NCI-H1694 treated with DMSO at 0.1 percent for 48 hours (cell line): ENCODE measurements at regions not wholly inside any gene's neighbourhood (a gene's known extent, or its start where the extent isn't known, plus 50 kb on each side); places are given as distances from the start of the nearest gene placed in this dataset.
"Not testable (repeated sequence)": the region's sequence is repeated elsewhere in the genome, so short reads cannot be mapped to it uniquely, and the experiment has no call there.

Experiments
- DNase-seq: peaks from one replicate; lab custom pipeline; 2025; lab: John Stamatoyannopoulos, UW

- no peak for DNase-seq
Measured at GRCh38 chr20:12072221-12072953, 154.7 kb downstream of the BTBD3 start.

DNA sequence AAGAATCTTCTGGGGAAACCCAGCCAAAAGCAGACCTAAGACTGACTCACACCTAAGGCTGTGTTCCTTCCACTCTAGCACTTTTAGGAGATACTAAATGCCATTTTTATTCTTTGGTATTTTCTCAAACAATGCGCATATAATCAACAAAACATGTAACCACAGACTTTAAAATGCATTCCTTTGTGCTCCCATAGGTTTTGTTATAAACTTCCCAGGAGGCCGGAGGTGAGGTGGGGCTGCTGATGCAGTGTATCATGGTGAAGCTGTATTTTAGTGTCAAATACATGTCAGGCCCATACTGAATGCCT is 155.2 kb downstream of the BTBD3 start:
- no peak for DNase-seq

GRCh38 chr20:12074111-12074655 is 156.5 kb downstream of the BTBD3 start:
- DNase-seq: no peak

GRCh38 chr20:12076200-12076599 is 158.5 kb downstream of the BTBD3 start:
- DNase-seq: no peak

- DNase-seq: no peak
Measured at GRCh38 chr20:12077875-12078274, 160.2 kb downstream of the BTBD3 start.

GRCh38 chr20:12079490-12079889 is 161.8 kb downstream of the BTBD3 start:
- no peak for DNase-seq

DNA sequence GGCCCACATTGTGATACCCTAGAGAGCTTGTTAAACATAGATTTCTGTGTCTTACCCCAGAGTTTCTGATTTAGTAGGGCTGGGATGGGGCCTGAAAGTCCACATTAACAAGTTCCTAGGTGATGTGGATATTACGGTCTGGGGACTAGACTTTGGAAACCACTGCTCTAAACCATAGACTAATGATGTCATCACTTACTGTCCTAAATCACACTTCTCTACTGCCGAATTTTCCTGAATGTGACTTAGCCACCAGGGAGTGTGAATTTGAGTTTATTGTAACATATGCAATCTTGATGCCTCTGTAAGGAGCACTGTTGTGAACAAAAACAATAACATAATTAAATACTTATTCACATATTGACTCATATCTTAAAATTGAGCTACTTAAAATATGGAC is 165.6 kb downstream of the BTBD3 start:
- no peak for DNase-seq

- no peak for DNase-seq
Measured at GRCh38 chr20:12084482-12084881, 166.8 kb downstream of the BTBD3 start.

- no peak for DNase-seq
Measured at GRCh38 chr20:12086359-12086758, 168.7 kb downstream of the BTBD3 start.

DNA sequence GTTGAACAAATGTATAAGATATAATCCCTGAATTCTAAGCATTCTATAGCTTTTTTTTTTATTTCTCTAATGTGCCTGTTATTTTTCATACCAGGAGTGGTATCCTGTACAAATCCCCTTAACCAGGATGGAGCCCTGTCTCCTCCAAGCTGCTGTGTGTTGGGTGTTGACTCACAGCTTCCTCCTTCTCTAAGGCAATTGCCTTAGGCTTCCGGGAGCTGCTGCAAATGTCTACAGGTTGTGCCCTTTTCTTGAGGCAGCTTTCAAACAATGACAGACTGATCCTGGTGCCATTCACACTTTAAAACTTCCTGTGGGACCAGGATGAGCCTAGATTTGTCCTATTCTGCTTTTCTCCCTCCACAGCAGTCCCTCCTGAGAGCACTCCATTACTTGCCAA is 173.2 kb downstream of the BTBD3 start:
- DNase-seq: no peak

DNA sequence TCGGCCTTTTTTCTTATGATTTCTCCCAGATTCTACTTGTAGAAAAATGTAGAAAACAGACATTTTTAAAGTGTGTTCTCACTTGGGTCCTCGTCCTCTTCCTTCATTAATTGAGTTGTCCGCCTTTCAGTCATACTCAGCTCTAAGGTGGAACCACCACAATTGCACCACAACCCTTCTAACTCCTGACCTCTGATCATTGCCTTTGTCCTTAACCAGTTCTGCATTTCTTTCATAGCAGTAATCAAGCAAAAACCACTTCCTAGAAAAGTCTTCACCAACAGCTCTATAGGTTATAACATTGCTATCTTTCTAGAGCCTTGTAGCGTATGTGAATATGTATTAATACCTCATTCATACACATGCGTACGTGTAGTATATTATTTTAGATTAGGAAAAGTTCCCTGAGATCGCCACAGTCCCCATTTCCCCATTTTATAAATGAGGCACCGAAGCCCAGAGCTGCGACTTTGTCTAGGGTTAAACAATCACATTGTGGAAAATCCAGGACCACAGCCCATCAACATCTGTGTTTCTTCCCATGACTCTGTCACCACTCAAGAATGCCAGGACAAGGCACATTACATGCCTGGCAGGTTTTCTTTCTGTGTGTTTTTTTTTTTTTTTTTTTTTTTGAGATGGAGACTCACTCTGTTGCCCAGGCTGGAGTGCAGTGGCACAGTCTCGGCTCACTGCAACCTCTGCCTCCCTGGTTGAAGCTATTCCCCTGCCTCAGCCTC is 175.5 kb downstream of the BTBD3 start:
- no peak for DNase-seq

- DNase-seq: not testable (repeated sequence)
Measured at GRCh38 chr20:12093797-12094190, 176.1 kb downstream of the BTBD3 start.

DNA sequence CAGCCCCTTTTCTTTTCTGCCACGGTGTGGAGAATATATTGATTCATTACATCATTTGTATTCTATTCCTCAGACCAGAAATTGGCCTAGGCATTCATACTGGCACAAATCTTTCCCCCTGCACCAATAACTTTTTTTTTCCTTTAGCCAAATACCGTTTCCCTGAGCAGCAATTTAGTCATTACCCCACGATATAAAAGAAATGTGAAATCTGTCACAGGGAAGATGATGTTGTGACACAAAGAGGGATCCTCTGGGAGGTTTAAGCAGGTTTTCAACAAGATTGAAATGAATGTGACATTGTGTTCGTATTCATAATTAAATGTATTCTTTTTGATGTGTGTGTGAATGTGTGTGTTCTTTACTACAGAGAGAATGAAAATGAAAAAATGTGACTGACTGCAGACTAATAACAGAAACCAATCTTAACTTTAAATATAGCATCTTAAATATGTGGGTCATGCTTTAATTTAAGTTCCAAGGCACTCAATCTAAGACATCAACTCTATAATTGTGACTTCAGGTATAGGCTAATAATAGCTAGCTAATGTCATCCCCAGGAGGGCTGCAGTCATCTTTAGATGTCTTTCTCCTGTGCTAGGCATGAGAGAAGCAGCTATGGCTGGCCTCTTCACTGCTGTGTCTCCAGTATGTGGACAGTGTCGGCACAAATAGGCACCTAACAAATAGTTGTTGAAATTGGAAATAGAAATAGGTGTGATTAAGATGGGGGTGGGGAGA is 177.7 kb downstream of the BTBD3 start:
- no peak for DNase-seq

DNA sequence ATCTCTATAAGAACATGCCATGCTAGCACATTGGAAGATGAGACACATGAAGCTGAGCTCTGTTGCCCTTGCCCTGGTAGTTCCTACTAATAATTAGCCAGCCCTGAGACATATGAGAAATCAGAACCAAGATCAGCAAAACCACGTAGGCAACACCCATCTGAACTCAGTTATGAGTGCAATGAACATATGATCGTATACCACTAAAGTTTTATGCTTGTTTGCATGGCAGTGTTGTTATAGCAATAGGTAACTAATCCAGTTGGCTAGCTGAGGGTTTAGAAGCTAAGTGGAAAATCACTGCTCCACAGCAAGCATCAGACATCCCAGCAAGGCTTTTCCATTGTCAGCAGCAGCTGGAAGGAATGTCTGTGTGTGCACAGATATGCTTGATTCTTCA is 180.7 kb downstream of the BTBD3 start:
- DNase-seq: no peak

- DNase-seq: no peak
Measured at GRCh38 chr20:12108846-12109245, 191.2 kb downstream of the BTBD3 start.

DNA sequence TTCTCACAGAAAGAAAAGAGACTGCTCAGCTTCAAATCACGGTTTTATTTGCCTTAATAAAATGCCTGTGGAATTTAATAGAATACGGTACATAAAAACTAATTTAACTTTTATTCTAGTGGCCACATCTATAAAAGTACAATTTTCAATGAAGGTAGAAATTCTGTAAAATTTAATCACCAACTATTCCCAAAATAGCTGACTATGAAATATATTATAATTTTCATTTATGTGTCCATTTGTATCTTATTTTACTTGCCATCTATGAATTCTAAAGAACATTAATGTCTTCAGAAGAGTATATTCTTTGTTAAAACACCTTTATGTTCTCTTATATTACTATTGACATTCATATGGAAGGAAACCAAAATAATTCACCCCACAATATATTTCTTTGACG is 192.6 kb downstream of the BTBD3 start:
- no peak for DNase-seq

GRCh38 chr20:12110711-12111110 is 193.0 kb downstream of the BTBD3 start:
- DNase-seq: no peak

DNA sequence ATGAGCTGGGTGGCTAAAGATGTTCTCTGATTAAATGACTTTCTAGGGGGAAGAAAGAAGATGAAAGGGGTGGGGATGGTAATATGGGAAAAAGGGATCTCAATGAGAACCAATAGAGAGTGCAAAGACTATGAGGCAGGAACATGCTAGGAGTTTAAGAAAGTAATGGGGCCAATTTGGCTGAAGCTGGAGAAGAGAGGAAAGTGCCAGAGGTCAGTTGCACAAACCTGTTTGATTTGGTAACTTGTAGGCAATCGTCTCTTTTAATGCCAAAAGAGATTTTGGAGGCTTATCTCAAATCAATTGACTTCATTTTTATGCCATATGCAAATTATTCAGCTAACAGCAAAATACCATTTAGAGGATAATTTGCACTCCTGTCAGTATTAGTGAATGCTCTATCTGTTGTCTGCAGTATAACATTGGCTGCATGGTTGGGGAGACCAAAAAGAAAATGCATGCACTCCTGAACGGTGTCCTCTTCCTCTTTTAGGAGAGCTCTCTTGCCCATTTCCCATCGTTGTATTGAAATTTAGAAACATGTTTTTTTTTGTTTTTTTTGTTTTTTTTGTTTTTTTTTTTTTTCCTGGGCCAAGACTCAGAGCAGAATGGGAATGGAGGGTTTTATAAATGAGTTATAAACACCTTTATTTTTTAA is 193.9 kb downstream of the BTBD3 start:
- DNase-seq: no peak

DNA sequence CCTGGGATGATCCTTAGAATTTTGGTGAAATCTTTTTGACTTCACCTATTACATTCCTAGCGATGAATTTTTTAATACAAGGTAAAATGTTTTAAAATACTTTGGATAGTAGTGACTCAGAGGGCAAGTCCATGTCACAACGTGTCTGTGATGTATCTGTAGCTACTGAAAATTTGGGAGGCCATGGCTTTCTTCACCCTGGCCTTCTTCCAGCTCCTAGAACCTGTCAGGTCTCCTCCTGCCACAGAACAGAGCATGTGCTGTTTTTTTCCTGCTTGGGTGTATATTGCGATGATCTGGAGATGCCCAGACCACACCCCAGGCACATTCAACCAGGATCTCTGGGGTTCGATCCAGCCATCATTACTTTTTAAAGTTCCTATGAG is 194.4 kb downstream of the BTBD3 start:
- DNase-seq: no peak

DNA sequence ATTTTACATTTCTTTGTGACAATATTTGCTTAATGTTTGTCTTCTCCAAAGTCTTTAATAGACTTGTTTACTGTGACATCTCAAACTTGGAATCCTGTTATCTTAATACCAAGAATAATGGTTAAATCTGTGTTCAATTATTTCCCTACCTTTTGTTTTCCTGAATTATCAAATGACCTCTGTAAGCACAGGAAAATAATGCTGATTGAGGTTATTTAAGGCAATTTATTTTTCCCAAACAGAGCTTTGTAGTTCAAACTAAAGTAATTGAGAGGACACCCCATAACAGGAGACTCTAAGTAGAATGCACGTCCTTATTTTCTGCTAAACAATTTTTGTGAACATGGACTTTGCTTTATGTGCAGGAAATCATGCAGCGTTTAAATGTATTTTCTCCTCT is 195.0 kb downstream of the BTBD3 start:
- no peak for DNase-seq

GRCh38 chr20:12113075-12113467 is 195.4 kb downstream of the BTBD3 start:
- no peak for DNase-seq
